ENCODE measurements at regions not wholly inside any gene's neighbourhood (a gene's known extent, or its start where the extent isn't known, plus 50 kb on each side); places are given as distances from the start of the nearest gene placed in this dataset.

DNA sequence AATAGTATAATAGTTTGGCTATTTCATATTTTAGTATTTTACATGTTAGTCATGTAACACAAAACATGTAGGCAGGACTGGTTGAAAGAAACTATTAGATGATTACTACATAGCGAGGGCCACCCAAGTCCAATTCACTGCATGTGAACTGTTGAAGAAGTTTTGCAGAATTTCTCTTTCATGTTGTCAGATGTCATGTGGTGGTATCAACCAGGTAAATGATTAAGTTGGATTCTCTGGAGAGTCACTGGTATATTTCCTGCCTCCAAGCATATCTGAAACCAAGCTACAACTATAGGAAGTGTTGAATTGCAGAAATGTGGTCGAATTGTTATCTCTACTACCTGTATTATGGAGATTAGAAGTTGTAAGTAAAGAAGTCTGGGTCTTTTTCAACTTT lies 137.8 kb upstream of the DPYD start:
- DNase-seq (ENCODE audit: low spot score), result no peak

DNA sequence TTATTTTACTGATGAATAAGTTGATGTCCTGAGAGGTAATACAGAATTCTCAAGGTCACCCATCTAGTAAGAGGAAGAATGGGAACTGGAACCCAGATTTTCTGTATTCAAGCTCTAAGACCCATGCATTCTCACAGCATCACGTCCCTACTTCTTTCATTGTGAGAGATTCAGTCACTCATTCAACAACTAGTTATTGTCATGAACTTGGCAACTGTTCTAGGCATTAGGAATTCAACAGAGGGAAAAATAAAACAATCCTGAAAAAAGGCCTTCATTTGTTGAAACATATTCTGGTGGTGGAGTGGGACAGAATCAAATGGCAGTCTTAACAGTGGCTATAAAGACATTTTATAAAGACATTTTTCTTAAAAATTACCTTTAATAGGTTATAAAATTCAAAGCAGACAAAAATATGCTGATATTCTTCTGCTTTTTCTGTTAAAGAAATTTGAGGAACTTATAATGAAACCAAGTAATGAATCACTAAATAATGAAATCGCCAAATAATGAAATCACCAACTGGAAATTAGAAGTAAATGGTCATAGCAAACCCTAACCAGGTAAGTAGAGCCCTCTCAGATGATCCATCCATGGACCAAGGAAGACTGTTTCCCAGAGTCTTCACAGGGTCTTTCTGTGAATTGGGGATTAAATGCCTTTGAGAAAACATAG lies 136.5 kb upstream of the DPYD start:
- DNase-seq (ENCODE audit: low spot score), result no peak

More for the DNA sequence above, 137.8 kb upstream of the DPYD start:
- intact Hi-C loops (cut with DNase I), result loop anchor here (5.0 to 10.0 kb wide), 2 partner anchors 394 to 1091 kb away; no protein-coding TSS in a partner anchor

DNA sequence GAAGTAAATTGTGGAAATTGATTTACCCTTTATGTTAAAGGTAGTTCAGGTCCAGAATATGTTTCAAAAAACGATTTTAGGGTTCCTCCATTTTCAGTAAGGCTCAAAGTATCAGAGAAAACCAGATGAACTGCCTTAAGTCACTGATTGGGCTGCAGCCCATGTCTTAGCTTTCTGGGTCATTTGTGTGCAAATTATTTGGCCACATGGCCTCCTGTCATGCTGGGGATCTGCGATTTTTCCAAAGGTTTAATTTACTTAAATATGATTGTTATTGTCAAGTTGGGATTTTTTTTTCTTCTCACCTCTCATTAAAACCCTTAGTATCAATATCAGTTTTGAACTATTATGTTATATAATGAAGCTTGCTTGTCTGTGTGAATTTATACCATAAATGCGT lies 135.9 kb upstream of the DPYD start:
- intact Hi-C loops (cut with DNase I), result loop anchor here (5.0 to 10.0 kb wide), 2 partner anchors 392 to 1089 kb away; no protein-coding TSS in a partner anchor
- DNase-seq (ENCODE audit: low spot score), result no peak

More for the DNA sequence above, 136.5 kb upstream of the DPYD start:
- intact Hi-C loops (cut with DNase I), result loop anchor here (5.0 to 10.0 kb wide), 2 partner anchors 393 to 1090 kb away; no protein-coding TSS in a partner anchor

DNA sequence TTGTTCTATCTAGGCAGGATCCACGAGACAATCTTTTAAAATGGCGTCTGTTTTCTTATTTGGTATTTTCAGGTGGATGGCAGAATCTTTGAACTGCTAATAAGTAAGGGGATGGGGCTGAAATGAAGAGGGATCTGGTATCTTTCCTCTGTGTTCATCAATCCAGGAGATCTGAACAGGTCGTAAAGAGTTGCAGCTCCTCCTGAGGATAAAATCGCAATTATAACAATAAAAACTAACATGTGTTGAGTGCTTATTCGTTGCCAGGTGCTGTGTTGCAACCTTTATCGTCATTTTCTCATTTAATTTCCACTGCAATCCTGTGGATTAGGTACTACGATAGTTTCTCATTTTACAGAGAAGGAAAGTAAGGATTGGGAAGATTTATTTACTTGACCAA lies 134.6 kb upstream of the DPYD start:
- intact Hi-C loops (cut with DNase I), result loop anchor here (5.0 to 10.0 kb wide), 2 partner anchors 391 to 1088 kb away; no protein-coding TSS in a partner anchor
- DNase-seq (ENCODE audit: low spot score), result no peak

DNA sequence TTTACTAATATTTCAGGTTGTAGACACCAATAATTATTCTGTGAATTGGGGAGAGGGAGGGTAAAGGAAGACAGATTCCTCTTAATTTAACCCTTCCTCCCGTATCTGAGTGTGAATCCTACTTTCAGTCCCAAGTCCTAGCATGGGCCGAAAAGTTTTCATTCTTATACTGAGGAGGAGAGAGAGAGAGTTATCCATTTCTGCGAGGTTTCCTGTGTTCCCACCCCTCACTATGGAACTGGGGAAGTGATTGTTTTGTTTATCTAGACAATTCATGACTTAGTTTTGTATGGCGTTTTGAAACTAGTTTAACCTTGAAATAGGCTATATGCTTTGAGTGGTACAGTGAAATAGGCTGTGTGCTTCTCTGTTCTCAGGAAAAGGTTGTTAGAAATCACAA lies 134.0 kb upstream of the DPYD start:
- DNase-seq (ENCODE audit: low spot score), result no peak
- intact Hi-C loops (cut with DNase I), result loop anchor here (5.0 to 10.0 kb wide), 3 partner anchors 390 to 1087 kb away; no protein-coding TSS in a partner anchor

DNA sequence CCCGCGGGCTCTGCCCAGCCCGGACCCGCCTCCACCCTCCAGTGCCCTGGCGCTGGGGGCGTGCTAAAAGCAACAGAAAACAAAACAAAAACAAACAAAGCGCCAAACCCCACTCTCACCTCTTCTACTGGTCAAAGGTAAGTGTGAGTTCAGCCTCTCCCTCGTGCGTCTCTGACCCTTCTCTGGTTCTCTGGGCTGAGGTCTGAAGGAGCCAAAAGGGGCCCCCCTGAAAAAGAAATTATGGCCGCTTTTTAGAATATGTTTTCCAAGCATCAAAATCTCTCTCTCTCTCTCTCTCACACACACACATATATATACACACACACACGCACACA lies 133.5 kb upstream of the DPYD start:
- no peak for DNase-seq (ENCODE audit: low spot score)
- intact Hi-C loops (cut with DNase I), result loop anchor here (5.0 to 10.0 kb wide), 2 partner anchors 390 to 917 kb away; no protein-coding TSS in a partner anchor

DNA sequence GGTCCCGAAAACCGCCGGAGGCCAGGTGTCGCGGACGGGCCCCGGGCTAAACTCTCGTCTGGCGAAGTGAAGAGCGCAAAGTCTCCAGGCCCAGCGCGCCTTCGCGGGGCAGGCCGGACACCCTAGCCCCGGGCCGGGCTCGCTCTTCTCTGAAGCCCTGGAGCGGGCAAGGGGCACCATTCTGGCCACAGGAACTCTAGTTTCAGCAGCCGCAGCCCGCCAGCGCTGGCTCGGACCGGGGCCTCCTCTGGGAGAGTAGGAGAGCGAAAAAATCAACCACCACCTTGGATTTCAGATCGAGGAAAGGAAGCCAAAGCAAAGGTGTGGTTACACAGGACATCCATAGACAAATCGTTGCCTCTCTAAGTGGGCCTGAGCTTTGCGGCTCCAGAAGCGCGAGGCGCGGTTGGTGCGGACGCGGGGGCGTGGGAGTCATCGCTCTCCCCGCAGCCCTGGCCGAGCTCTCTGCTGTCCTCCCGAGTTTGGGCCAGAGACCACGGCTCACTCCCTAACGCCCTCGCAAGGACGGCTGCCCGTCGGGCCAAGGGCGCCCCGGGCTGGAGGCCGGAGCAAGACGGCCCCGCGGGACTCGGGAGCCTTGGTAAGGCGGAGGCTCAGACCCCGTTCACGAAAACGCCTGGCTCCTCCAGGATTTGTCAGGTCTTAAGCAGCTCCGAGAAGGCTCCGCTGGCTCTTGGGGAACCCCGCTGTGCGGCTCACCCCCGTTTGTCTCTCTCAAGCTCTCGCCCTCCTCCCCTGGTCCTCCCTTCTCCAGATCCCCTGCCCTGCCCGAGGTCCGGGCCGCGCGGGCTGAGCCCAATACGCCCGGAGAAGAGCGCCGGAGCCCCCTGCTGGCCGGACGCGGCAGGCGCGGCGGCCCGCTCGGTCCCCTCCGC lies 132.9 kb upstream of the DPYD start:
- intact Hi-C loops (cut with DNase I), result loop anchor here (5.0 to 10.0 kb wide), 2 partner anchors 389 to 916 kb away; no protein-coding TSS in a partner anchor
- peak; percentile 78 for DNase-seq (ENCODE audit: low spot score)

DNA sequence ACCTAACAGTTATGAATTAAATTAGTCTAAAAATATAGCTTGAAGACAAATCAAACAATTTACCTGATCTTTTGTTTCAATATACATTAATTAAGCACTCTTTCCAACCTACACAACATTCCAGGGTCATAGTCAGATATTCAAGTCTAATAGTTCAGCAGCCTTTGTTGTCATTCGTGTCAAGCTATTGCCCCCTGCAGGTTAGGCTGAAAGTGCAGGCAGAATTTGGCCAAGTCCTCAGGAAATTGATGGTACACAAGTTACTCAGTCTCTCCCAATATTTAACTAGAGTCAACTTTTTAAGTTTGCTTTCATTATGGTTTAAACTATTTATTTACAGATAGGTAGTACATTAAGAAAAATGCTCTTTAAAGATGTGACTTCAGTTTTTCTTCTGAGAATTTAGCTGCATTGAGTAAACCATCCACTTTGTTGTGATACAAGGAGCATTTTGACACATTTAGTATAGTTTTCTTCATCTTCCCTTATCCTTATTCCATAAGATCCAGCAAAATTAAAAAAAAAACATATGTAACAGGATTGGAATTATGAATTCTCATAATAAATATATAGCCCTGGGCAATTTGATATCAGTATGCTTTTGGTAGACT lies 130.3 kb upstream of the DPYD start:
- intact Hi-C loops (cut with DNase I), result loop anchor here (5.0 to 10.0 kb wide), 2 partner anchors 386 to 914 kb away; no protein-coding TSS in a partner anchor

DNA sequence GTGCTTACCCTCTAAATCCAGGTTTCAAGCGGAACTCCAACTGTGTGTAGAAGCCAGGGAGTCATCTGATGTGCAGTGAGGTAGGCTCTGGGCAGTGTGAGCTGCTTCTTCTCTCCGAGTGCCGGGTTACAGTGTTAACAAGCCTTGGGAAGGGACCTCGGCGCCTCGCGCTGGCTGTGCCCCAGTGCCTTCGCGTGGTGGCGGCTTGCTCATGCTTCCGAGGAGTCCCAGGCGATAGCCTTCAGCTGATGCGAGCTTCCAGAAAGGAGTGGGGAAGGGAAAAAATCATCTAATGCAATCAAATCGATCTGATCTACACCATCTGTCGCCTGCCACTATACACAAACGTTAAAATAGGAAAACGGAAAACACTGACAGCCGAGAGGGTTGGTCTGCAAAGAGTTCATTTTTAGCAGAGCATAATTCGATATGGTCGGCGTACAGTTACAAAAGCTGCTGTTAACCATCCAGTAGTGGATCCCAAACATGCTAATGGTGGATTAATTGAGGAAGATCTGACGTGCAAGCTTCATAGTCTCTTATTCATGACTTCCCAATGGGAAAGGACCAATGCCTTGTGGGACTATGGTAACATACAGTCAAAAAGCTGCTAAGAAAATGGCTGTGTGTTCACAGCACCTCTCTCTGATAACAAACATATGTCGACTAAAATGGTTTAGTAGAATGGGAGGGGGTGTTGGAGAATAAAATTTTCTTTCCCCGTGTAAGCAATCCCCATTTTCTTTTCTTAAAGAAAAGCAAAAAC lies 128.7 kb upstream of the DPYD start:
- peak; percentile 63 for DNase-seq (ENCODE audit: low spot score)
- intact Hi-C loops (cut with DNase I), result loop anchor here (5.0 to 10.0 kb wide), 2 partner anchors 385 to 912 kb away; no protein-coding TSS in a partner anchor

More for the DNA sequence above, 130.3 kb upstream of the DPYD start:
- peak; percentile 78 for DNase-seq (ENCODE audit: low spot score)

DNA sequence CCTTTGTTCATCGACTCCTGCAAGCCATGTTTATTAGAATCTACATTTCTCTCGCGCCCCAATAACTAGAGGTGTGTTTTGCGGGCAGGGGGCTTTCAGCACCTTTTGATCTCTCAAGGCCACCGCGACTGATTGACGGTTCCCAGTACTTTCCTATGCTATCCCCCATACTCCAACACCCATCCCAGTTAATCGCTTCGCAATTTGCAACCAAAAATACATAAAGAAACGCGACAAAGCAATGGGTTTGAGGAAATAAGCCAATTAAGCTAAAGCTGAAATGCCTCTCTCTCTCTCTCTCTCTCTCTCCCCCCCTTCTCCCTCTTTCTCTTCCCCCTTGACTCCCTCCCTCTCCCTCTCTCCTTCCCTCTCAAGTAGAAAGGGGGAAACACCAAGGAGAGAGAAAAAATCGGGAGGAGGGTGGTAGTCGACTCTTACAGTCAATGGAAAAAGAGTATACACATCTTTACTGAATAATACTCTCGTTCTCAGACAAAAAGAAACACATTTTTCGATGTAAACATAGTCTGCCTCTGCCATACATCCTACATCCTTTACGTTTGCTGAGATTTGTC lies 128.0 kb upstream of the DPYD start:
- intact Hi-C loops (cut with DNase I), result no loop called here

DNA sequence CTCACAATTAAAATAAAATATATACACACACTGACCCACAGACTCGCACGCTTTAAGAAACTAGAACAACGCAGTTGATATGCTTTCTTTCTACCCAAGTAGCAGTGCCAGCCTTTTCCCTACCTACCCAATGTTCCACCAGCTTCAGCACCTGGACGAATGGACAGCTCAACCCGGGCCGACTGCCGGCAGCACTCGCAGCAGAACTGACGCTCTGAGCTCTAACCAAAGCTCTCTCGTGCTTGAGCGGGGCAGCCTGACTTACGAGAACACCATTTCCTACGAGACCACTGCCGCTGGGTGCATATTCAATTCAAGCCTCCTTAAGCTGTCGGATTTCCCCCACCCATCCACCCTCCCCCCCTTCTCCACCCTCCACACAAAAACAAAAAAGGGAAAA lies 127.4 kb upstream of the DPYD start:
- intact Hi-C loops (cut with DNase I), result no loop called here

More for the DNA sequence above, 128.0 kb upstream of the DPYD start:
- DNase-seq (ENCODE audit: low spot score), result no peak

DNA sequence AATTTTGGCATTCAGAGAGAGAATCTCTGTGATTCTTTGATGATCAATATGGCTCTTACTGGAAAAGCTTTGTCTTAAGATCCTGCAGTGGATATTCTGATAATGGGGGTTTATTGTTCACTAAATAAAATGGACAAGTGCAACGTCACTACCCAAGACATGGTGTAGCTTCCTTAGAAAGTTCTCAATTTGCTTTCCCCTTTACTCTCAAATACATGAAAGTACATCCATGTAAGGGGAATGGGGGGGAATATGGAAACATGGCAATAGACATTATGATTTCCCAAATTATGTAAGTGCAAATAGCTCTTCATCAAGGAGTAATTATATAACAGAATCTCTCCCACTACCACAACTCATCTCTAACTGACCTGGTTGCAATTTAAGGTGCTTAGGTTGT lies 126.3 kb upstream of the DPYD start:
- intact Hi-C loops (cut with DNase I), result no loop called here
- DNase-seq (ENCODE audit: low spot score), result no peak

More for the DNA sequence above, 127.4 kb upstream of the DPYD start:
- DNase-seq (ENCODE audit: low spot score), result peak; percentile 82

DNA sequence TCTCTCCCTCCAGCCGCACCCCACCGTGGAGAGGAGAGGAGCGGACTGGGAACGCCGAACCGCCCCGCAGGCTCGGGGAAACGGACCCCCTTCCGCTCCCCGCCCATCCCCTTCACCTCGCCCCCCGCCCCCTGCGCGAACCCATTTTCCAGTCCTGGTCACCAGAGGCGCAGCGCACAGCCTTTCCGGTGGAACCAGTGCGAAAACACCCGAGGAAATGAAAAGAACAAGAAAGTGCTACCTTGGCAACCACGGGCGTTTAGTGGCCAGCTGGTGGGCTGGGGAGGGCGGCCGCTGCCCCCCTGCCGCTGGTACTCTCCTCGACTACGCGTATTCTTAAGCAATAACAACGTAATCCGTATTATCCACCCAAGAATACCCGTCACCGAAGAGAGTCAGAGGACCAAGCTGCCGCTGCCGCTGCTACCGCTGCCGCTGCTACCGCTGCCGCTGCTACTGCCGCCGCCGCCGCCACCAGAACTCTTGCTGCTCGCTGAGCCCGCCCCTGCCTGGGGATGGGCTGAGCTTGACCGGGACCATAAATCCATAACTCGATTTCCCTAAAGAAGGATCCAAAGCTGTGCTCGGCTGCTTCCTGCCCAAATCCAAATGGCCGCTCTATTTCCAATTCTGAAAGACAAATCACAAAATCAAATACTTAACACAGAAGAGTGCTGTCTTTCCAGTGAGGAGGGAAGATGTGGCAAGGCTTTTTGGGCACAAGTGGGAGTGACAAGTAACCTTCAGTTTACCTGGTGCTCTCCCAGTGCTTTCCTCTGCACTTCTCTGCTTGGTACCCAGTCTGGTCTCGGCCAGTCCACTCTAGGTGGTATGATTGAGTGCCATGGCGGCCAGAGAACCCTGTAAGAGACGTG lies 125.2 kb upstream of the DPYD start:
- intact Hi-C loops (cut with DNase I), result no loop called here
- peak; percentile 68 for DNase-seq (ENCODE audit: low spot score)

DNA sequence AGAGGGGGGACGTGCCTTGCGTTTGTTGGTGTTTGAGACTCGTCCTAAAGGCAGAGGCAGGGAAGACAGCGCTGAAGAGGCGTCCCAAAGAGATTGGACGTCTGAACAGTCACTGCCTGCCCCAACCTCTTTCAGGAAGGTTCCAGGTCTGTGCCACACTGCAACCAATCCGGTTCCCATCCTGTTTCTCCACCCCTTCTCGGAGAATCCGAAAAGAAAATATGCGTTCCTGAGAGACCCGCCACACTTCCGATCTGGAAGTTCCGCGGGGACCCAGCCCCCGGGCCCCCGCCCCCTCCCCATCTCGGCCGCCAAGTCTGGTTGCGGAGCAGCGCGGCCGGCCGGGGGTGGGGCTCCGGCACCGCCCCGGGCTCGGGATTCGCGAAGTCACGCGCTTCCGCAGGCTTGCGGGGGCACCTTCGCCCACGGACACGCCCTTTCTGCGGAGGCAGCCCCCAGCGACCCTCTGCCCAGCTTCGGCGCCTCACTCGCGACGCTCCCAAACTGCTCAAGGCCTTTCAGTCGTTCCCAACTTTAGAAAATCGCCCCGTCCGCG lies 124.5 kb upstream of the DPYD start:
- DNase-seq (ENCODE audit: low spot score), result peak; percentile 46
- intact Hi-C loops (cut with DNase I), result no loop called here

DNA sequence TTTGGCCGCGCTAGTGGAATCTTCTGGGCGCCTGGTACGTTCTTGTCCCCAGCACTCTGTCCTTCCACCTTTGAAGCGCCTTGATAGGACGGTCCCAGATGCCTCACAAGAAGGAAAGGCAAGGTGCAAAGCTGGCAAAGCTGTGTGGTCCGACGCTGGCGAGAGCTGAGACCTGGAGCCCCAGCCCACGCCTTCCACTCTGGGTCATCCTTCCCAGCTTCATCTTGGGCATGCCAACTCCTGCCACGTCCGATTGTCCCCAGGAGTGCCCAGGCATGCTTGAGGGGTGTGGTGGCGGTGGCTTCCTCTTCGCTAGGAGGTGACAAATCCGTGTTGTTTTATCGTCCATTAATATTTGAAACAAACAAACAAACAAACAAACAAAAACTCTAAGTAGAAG lies 123.9 kb upstream of the DPYD start:
- intact Hi-C loops (cut with DNase I), result no loop called here
- no peak for DNase-seq (ENCODE audit: low spot score)

DNA sequence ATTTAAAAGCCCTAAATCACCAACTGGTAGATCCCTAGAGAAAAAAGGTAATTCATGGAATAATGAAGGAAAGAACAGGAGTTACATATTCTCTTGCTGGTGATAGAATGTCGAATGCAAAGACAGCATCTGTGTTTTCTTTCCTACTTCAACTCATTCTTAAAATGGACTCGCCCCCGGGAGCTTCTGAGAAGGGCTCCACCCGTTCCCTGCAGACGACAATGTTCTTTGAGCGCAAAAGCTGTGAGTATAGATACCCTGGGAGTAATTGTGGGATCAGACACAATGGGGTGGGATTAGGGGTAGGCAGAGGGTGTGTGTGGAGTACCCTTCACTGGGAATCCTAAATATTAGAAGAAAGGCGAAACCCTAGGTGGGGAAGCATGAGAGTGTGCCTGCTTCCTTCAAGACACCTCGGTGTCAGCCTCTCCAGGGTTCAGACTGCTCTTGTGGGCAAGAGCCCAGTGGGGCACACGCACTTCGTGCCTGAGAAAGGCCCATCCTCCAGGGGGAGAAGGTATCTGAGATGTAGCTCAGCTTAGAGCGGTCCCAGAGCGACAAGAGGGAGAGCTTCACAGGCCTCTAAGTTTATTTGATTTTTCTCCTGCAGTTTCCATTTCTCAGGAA lies 123.3 kb upstream of the DPYD start:
- no peak for DNase-seq (ENCODE audit: low spot score)
- intact Hi-C loops (cut with DNase I), result no loop called here

DNA sequence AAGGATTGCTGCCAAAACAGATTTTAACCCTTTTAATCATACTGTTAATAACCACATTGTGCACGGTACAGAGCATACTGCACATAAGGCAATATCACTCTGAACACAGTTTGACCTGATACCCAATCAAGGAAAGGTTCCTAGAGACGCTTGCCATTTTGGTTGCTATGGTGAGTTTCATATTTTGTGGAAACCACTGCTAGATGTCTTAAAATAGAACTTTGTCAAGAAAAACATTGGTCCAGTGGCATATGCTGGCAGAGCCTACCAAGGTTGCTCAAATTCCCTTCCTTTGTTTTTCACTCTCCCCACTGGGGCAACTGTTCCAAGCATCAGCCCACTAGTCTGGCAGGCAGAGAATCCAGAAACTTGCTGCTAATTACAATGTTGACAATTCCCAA lies 114.8 kb upstream of the DPYD start:
- intact Hi-C loops (cut with DNase I), result no loop called here
- DNase-seq (ENCODE audit: low spot score), result no peak

All from cardiac septum (tissue), 1 donor.